SK-N-MC (cell line): ENCODE measurements at regions not wholly inside any gene's neighbourhood (a gene's known extent, or its start where the extent isn't known, plus 50 kb on each side); places are given as distances from the start of the nearest gene placed in this dataset.

Source experiments
- EZH2 ChIP-seq: fragments of 200-600 bp; sonication (generic); IDR thresholded peaks from one replicate; pipeline ENCODE4 v1.6.1; 2017; ENCODE audit warnings: antibody characterized with exemption
- POLR2AphosphoS5 ChIP-seq: IDR thresholded peaks from 2 replicates; pipeline ENCODE4 v1.6.1; 2012; ENCODE audit warnings: mild to moderate bottlenecking, low read depth, low read length, borderline replicate concordance

- no peak for TF ChIP-seq POLR2AphosphoS5
- TF ChIP-seq EZH2 = no peak
Measured at GRCh38 chr4:123749383-123749782, 352.8 kb downstream of the SPRY1 start.
